HCT116 (cell line): ENCODE measurements at regions not wholly inside any gene's neighbourhood (a gene's known extent, or its start where the extent isn't known, plus 50 kb on each side); places are given as distances from the start of the nearest gene placed in this dataset.

Source experiments
- ATF3 ChIP-seq: IDR thresholded peaks from 2 replicates; pipeline ENCODE4 v1.6.1; 2012
- CEBPB ChIP-seq: IDR thresholded peaks from 2 replicates; pipeline ENCODE4 v1.6.1; 2012; ENCODE audit warnings: low read depth
- EZH2 ChIP-seq: fragments of 200-600 bp; sonication (generic); IDR thresholded peaks from 2 replicates; pipeline ENCODE4 v1.6.1; 2017; ENCODE audit warnings: antibody characterized with exemption, mixed run types
- POLR2A ChIP-seq: IDR thresholded peaks from 2 replicates; pipeline ENCODE4 v1.7.0; 2011; ENCODE audit warnings: borderline replicate concordance; ENCODE audit not compliant: insufficient read depth, insufficient read length; ENCODE audit errors: extremely low read depth
- POLR2AphosphoS5 ChIP-seq: IDR thresholded peaks from 2 replicates; pipeline ENCODE4 v1.6.1; 2011; ENCODE audit warnings: mild to moderate bottlenecking, low read depth, low read length, moderate library complexity
- REST ChIP-seq: IDR thresholded peaks from 2 replicates; pipeline ENCODE4 v1.6.1; 2012; ENCODE audit warnings: low read depth
- SIN3A ChIP-seq: IDR thresholded peaks from 2 replicates; pipeline ENCODE4 v1.6.1; 2012; ENCODE audit warnings: low read depth
- SRF ChIP-seq: IDR thresholded peaks from 2 replicates; pipeline ENCODE4 v1.6.1; 2012; ENCODE audit warnings: low read depth
- ZFX ChIP-seq: fragments of 450-650 bp; IDR thresholded peaks from 2 replicates; pipeline ENCODE4 v1.6.1; 2017
- ZNF274 ChIP-seq: fragments of 200-500 bp; sonication (Bioruptor generic); IDR thresholded peaks from 2 replicates; pipeline ENCODE4 v1.6.1; 2014; ENCODE audit warnings: mild to moderate bottlenecking, low read depth, low read length, inconsistent platforms
- TF ChIP-seq, protein P1 (sequence below), 3 experiments: fragments of 200-600 bp in 1 of 3; sonication (generic) in 1 of 3; IDR thresholded peaks in 2 of 3; conservative IDR thresholded peaks in 1 of 3; 2 replicates each; pipeline ENCODE4 v1.5.1; 2012 to 2017; ENCODE audit warnings: low read depth in 2 of 3, low read length in 2 of 3, antibody characterized with exemption in 1 of 3, borderline replicate concordance in 1 of 3, control low read depth in 1 of 3, mild to moderate bottlenecking in 1 of 3, mixed read lengths in 1 of 3, mixed run types in 1 of 3, moderate library complexity in 1 of 3; ENCODE audit not compliant: insufficient read depth in 1 of 3

GRCh38 chr22:26746311-26746710 lies 88.9 kb downstream of the MIAT start:
- TF ChIP-seq ZNF274 (no peak), SRF (no peak), REST (no peak), EZH2 (no peak), ZFX (no peak), ATF3 (no peak), POLR2A (no peak), CEBPB (no peak), POLR2AphosphoS5 (no peak), SIN3A (no peak)
- TF ChIP-seq, protein P1, sequence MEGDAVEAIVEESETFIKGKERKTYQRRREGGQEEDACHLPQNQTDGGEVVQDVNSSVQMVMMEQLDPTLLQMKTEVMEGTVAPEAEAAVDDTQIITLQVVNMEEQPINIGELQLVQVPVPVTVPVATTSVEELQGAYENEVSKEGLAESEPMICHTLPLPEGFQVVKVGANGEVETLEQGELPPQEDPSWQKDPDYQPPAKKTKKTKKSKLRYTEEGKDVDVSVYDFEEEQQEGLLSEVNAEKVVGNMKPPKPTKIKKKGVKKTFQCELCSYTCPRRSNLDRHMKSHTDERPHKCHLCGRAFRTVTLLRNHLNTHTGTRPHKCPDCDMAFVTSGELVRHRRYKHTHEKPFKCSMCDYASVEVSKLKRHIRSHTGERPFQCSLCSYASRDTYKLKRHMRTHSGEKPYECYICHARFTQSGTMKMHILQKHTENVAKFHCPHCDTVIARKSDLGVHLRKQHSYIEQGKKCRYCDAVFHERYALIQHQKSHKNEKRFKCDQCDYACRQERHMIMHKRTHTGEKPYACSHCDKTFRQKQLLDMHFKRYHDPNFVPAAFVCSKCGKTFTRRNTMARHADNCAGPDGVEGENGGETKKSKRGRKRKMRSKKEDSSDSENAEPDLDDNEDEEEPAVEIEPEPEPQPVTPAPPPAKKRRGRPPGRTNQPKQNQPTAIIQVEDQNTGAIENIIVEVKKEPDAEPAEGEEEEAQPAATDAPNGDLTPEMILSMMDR (IDR thresholded peaks at IDR 0.05 in 2 of 3, conservative IDR thresholded peaks at IDR 0.05 in 1 of 3; ENCODE audit: borderline replicate concordance in 1 of 3, insufficient read depth in 1 of 3, low read depth in 2 of 3, low read length in 2 of 3): no peak
